WTC11 (cell line): ENCODE measurements at regions not wholly inside any gene's neighbourhood (a gene's known extent, or its start where the extent isn't known, plus 50 kb on each side); places are given as distances from the start of the nearest gene placed in this dataset.
"Not testable (repeated sequence)": the region's sequence is repeated elsewhere in the genome, so short reads cannot be mapped to it uniquely, and the experiment has no call there.

Experiments used
- ATAC-seq: fragments of 200-7000 bp; cut with Tn5 transposase; 2 replicates; pipeline ENCODE4 v1.10.0; 2021; ENCODE audit warnings: mild to moderate bottlenecking, moderate library complexity
- CTCF ChIA-PET: fragments of 300-600 bp; sonication (Branson Sonifier 250); formaldehyde crosslinking; loops from one replicate; lab custom pipeline; 2021; ENCODE audit warnings: antibody characterized with exemption; lab: Charles Lee
- POLR2A ChIA-PET: fragments of 350-600 bp; sonication (Branson Sonifier 250); formaldehyde crosslinking; loops from one replicate; lab custom pipeline; 2021; ENCODE audit warnings: antibody characterized with exemption; lab: Charles Lee
- DNase-seq: peaks from one replicate; pipeline ENCODE4 v3.0.0; 2021; ENCODE audit warnings: low spot score
- H3K27ac Mint-ChIP-seq: 2 replicates; pipeline ENCODE4 v1.8.0; 2021; ENCODE audit warnings: mixed read lengths
- H3K27me3 Mint-ChIP-seq: 2 replicates; pipeline ENCODE4 v1.8.0; 2021; ENCODE audit warnings: low read depth, mild to moderate bottlenecking, moderate library complexity, mixed read lengths
- H3K36me3 Mint-ChIP-seq: 2 replicates; pipeline ENCODE4 v1.8.0; 2021; ENCODE audit warnings: mixed read lengths
- H3K4me1 Mint-ChIP-seq: 2 replicates; pipeline ENCODE4 v1.8.0; 2022; ENCODE audit warnings: mixed read lengths
- H3K4me3 Mint-ChIP-seq: 2 replicates; pipeline ENCODE4 v1.8.0; 2021; ENCODE audit warnings: mild to moderate bottlenecking, moderate library complexity, mixed read lengths
- H3K9me3 Mint-ChIP-seq: 2 replicates; pipeline ENCODE4 v1.8.0; 2021; ENCODE audit warnings: mixed read lengths
- AR ChIP-seq: fragments of 250-450 bp; sonication (Bioruptor Pico); IDR thresholded peaks from 2 replicates; pipeline ENCODE4 v1.9.0; 2021; ENCODE audit warnings: mild to moderate bottlenecking
- ATF1 ChIP-seq: sonication (generic); formaldehyde crosslinking; IDR thresholded peaks from 2 replicates; pipeline ENCODE4 v1.8.1; 2023; ENCODE audit warnings: mild to moderate bottlenecking, moderate library complexity, missing genetic modification reagents
- ATF6 ChIP-seq: sonication (generic); formaldehyde crosslinking; IDR thresholded peaks from 2 replicates; pipeline ENCODE4 v1.8.1; 2023; ENCODE audit warnings: mild to moderate bottlenecking, missing genetic modification reagents
- CTCF ChIP-seq: fragments of 200-600 bp; IDR thresholded peaks from 2 replicates; pipeline ENCODE4 v1.8.0; 2022; ENCODE audit warnings: antibody characterized with exemption
- FOXK1 ChIP-seq: sonication (generic); formaldehyde crosslinking; IDR thresholded peaks from 2 replicates; pipeline ENCODE4 v1.8.0; 2022; ENCODE audit warnings: mild to moderate bottlenecking, moderate library complexity, missing genetic modification reagents
- GRHL2 ChIP-seq: fragments of 250-450 bp; sonication (Bioruptor Pico); IDR thresholded peaks from 2 replicates; pipeline ENCODE4 v1.8.0; 2022; ENCODE audit warnings: mild to moderate bottlenecking, moderate library complexity; ENCODE audit not compliant: insufficient replicate concordance, severe bottlenecking
- JUN ChIP-seq: sonication (generic); formaldehyde crosslinking; IDR thresholded peaks from 2 replicates; pipeline ENCODE4 v1.8.0; 2023; ENCODE audit warnings: mild to moderate bottlenecking, missing genetic modification reagents
- KAT7 ChIP-seq: sonication (generic); formaldehyde crosslinking; IDR thresholded peaks from 2 replicates; pipeline ENCODE4 v1.8.1; 2023; ENCODE audit warnings: missing genetic modification reagents, mild to moderate bottlenecking, borderline replicate concordance
- NFE2L1 ChIP-seq: sonication (generic); formaldehyde crosslinking; IDR thresholded peaks from 2 replicates; pipeline ENCODE4 v1.8.1; 2023; ENCODE audit warnings: missing genetic modification reagents
- NFYB ChIP-seq: sonication (generic); formaldehyde crosslinking; conservative IDR thresholded peaks from 2 replicates; pipeline ENCODE4 v1.8.0; 2022; ENCODE audit warnings: low read depth, missing genetic modification reagents
- PRRX2 ChIP-seq: fragments of 250-450 bp; sonication (Bioruptor Pico); IDR thresholded peaks from 2 replicates; pipeline ENCODE4 v1.8.0; 2021; ENCODE audit warnings: mild to moderate bottlenecking
- SP1 ChIP-seq: sonication (generic); formaldehyde crosslinking; conservative IDR thresholded peaks from 2 replicates; pipeline ENCODE4 v1.8.1; 2022; ENCODE audit warnings: missing genetic modification reagents
- TEAD4 ChIP-seq: sonication (generic); formaldehyde crosslinking; IDR thresholded peaks from 2 replicates; pipeline ENCODE4 v1.8.0; 2022; ENCODE audit warnings: mild to moderate bottlenecking, missing genetic modification reagents
- ZBTB21 ChIP-seq: sonication (generic); formaldehyde crosslinking; IDR thresholded peaks from 2 replicates; pipeline ENCODE4 v1.8.1; 2023; ENCODE audit warnings: mild to moderate bottlenecking, missing genetic modification reagents, borderline replicate concordance
- ZNF121 ChIP-seq: sonication (generic); formaldehyde crosslinking; IDR thresholded peaks from 2 replicates; pipeline ENCODE4 v1.8.0; 2023; ENCODE audit warnings: missing genetic modification reagents
- ZNF263 ChIP-seq: sonication (generic); formaldehyde crosslinking; IDR thresholded peaks from 2 replicates; pipeline ENCODE4 v1.8.1; 2022; ENCODE audit warnings: low read depth, mild to moderate bottlenecking, moderate library complexity, missing genetic modification reagents
- ZNF416 ChIP-seq: fragments of 250-450 bp; sonication (Bioruptor Pico); IDR thresholded peaks from 2 replicates; pipeline ENCODE4 v1.9.0; 2021; ENCODE audit warnings: mild to moderate bottlenecking, inconsistent platforms
- TF ChIP-seq, protein P1 (sequence below): sonication (generic); formaldehyde crosslinking; IDR thresholded peaks from 2 replicates; pipeline ENCODE4 v1.8.1; 2023; ENCODE audit warnings: mild to moderate bottlenecking, missing genetic modification reagents, moderate library complexity
- TF ChIP-seq, protein P2 (sequence below): fragments of 250-450 bp; sonication (Bioruptor Pico); IDR thresholded peaks from 2 replicates; pipeline ENCODE4 v1.9.0; 2021; ENCODE audit warnings: moderate library complexity, mild to moderate bottlenecking, inconsistent platforms, borderline replicate concordance
- TF ChIP-seq, protein P3 (sequence below): fragments of 250-450 bp; sonication (Bioruptor Pico); IDR thresholded peaks from 2 replicates; pipeline ENCODE4 v2.1.2; 2022; ENCODE audit warnings: mild to moderate bottlenecking, moderate library complexity

DNA sequence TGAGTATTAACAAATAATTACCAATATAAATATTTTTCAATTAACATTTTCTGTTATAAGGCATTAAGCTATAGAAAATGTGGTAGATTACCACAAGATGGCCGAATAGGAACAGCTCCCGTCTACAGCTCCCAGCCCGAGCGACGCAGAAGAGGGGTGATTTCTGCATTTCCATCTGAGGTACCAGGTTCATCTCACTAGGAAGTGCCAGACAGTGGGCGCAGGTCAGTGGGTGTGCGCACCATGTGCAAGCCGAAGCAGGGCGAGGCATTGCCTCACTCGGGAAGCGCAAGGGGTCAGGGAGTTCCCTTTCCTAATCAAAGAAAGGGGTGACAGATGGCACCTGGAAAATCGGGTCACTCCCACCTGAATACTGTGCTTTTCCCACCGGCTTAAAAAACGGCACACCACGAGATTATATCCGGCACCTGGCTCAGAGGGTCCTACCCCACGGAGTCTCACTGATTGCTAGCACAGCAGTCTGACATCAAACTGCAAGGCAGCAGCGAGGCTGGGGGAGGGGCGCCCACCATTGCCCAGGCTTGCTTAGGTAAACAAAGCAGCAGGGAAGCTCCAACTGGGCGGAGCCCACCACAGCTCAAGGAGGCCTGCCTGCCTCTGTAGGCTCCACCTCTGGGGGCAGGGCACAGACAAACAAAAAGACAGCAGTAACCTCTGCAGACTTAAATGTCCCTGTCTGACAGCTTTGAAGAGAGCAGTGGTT, 808.4 kb downstream of the FSCB start:
- TF ChIP-seq FOXK1 (CRISPR knock-in tag): 0 out of 2 replicates have a peak, but pooled peaks have one; percentile 60
- POLR2A ChIA-PET, H3K9me3 Mint-ChIP-seq, H3K27me3 Mint-ChIP-seq, ATAC-seq, H3K27ac Mint-ChIP-seq, H3K36me3 Mint-ChIP-seq: not testable (repeated sequence)
- Mint-ChIP-seq H3K4me1 (peaks cover 11% of the 10 kb centered on the region), H3K4me3 (peak overlapping the region; percentile 83)
- peak; percentile 79 for DNase-seq
- CTCF ChIA-PET: interaction anchor here (0.6 kb wide), 1 partner anchor 1121 kb away, joined by 3 read pairs; no protein-coding TSS in a partner anchor

DNA sequence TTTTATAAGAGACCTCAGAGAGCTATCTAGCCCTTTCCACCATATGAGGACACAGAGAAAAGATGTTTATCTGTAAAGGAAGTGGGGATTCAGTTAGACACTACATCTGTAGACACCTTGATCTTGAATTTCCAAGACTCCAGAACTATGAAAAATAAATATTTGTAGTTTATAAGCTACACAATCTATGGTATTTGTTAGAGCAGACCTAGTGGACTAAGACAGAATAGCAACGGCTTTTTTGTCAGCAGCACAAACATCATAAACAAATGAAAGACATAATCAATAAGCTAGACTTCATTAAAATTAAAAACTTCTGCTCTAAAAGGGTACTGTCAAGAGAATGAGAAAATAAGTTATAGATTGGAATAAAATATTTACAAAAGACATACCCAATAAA, 810.1 kb downstream of the FSCB start:
- Mint-ChIP-seq H3K27me3 (no peaks in the 10 kb centered on the region), H3K36me3 (no peaks in the 10 kb centered on the region), H3K27ac (no peak overlapping the region), H3K9me3 (peaks cover 4% of the 10 kb centered on the region; the same call in 1 of the 2 replicates), H3K4me3 (no peak overlapping the region), H3K4me1 (peaks cover 11% of the 10 kb centered on the region)
- no peak for TF ChIP-seq KAT7
- no peak for TF ChIP-seq ZNF121 (CRISPR knock-in tag)
- no peak for TF ChIP-seq SP1 (CRISPR knock-in tag)
- TF ChIP-seq, protein P1, sequence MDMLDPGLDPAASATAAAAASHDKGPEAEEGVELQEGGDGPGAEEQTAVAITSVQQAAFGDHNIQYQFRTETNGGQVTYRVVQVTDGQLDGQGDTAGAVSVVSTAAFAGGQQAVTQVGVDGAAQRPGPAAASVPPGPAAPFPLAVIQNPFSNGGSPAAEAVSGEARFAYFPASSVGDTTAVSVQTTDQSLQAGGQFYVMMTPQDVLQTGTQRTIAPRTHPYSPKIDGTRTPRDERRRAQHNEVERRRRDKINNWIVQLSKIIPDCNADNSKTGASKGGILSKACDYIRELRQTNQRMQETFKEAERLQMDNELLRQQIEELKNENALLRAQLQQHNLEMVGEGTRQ (CRISPR knock-in tag): no peak
- no peak for TF ChIP-seq PRRX2 (CRISPR knock-in tag)
- no peak for TF ChIP-seq CTCF
- TF ChIP-seq ZNF416 (CRISPR knock-in tag): no peak
- TF ChIP-seq GRHL2: no peak
- no peak for TF ChIP-seq NFYB (CRISPR knock-in tag)
- TF ChIP-seq ZBTB21 (CRISPR knock-in tag): no peak
- no peak for TF ChIP-seq NFE2L1
- no peak for ATAC-seq
- POLR2A ChIA-PET: no interaction called here
- CTCF ChIA-PET: interaction anchor here (0.6 to 1.9 kb wide), 7 partner anchors 10 to 760 kb away, joined by 3 to 5 read pairs (median 3); no protein-coding TSS in a partner anchor
- no peak for DNase-seq

GRCh38 chr14:43692706-43693105, 814.4 kb downstream of the FSCB start:
- Mint-ChIP-seq H3K27me3 (no peaks in the 10 kb centered on the region), H3K36me3 (no peaks in the 10 kb centered on the region), H3K27ac (no peak overlapping the region), H3K9me3 (no peaks in the 10 kb centered on the region), H3K4me1 (no peaks in the 10 kb centered on the region), H3K4me3 (no peak overlapping the region)
- ChIA-PET POLR2A (no interaction called here), CTCF (no interaction called here)
- ATAC-seq (no peak), DNase-seq (no peak)
- TF ChIP-seq ZNF416 (CRISPR knock-in tag) (no peak), GRHL2 (no peak), PRRX2 (CRISPR knock-in tag) (no peak), AR (CRISPR knock-in tag) (no peak), FOXK1 (CRISPR knock-in tag) (no peak), KAT7 (no peak), ZNF263 (CRISPR knock-in tag) (no peak), ATF1 (CRISPR knock-in tag) (no peak), ATF6 (no peak), JUN (CRISPR knock-in tag) (no peak), TEAD4 (CRISPR knock-in tag) (no peak)
- TF ChIP-seq, protein P2, sequence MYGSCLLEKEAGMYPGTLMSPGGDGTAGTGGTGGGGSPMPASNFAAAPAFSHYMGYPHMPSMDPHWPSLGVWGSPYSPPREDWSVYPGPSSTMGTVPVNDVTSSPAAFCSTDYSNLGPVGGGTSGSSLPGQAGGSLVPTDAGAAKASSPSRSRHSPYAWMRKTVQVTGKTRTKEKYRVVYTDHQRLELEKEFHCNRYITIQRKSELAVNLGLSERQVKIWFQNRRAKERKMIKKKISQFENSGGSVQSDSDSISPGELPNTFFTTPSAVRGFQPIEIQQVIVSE: no peak
- TF ChIP-seq, protein P3, sequence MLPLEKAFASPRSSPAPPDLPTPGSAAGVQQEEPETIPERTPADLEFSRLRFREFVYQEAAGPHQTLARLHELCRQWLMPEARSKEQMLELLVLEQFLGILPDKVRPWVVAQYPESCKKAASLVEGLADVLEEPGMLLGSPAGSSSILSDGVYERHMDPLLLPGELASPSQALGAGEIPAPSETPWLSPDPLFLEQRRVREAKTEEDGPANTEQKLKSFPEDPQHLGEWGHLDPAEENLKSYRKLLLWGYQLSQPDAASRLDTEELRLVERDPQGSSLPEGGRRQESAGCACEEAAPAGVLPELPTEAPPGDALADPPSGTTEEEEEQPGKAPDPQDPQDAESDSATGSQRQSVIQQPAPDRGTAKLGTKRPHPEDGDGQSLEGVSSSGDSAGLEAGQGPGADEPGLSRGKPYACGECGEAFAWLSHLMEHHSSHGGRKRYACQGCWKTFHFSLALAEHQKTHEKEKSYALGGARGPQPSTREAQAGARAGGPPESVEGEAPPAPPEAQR (CRISPR knock-in tag): no peak
